Esophagus muscularis mucosa (tissue), 4 donors: ENCODE measurements at regions not wholly inside any gene's neighbourhood (a gene's known extent, or its start where the extent isn't known, plus 50 kb on each side); places are given as distances from the start of the nearest gene placed in this dataset.

Experiments used
- DNase-seq: peaks from one replicate; pipeline ENCODE4 v3.0.0-alpha.2; 2017; ENCODE audit errors: extremely low spot score
- H3K27ac ChIP-seq, 4 donors: fragments of 200-600 bp; sonication (generic); replicated peaks in 1 of 4; 1 replicate in 3 of 4; 2 replicates in 1 of 4; pipeline ENCODE4 v1.5.1; 2016 to 2019; ENCODE audit warnings: mild to moderate bottlenecking in 1 of 4
- H3K27me3 ChIP-seq, 4 donors: fragments of 200-600 bp; sonication (generic); one replicate each; pipeline versions ENCODE4 v1.5.1 to v1.6.0; 2016 to 2019
- H3K36me3 ChIP-seq, 4 donors: fragments of 200-600 bp; sonication (generic); one replicate each; pipeline ENCODE4 v1.5.1; 2016 to 2019
- H3K4me1 ChIP-seq, 4 donors: fragments of 200-600 bp; sonication (generic); one replicate each; pipeline ENCODE4 v1.5.1; 2016 to 2019
- H3K4me3 ChIP-seq, 4 donors: fragments of 200-600 bp; sonication (generic); 1 replicate in 2 of 4; 2 replicates in 2 of 4; pipeline ENCODE4 v1.5.1; 2016 to 2019; ENCODE audit warnings: mild to moderate bottlenecking in 4 of 4, moderate library complexity in 1 of 4
- H3K9me3 ChIP-seq, 4 donors: fragments of 200-600 bp; sonication (generic); 1 replicate in 3 of 4; 2 replicates in 1 of 4; pipeline ENCODE4 v1.5.1; 2016 to 2019
- EP300 ChIP-seq: sonication (generic); formaldehyde crosslinking; IDR thresholded peaks from one replicate; pipeline ENCODE4 v1.6.1; 2017; ENCODE audit warnings: antibody characterized with exemption
- POLR2A ChIP-seq: fragments of 450-650 bp; IDR thresholded peaks from one replicate; pipeline ENCODE4 v1.6.1; 2017; ENCODE audit warnings: antibody characterized with exemption, moderate library complexity, mild to moderate bottlenecking, low read depth
- POLR2AphosphoS5 ChIP-seq, 2 donors: sonication (generic); formaldehyde crosslinking; IDR thresholded peaks; one replicate each; pipeline ENCODE4 v1.6.1; 2017; ENCODE audit warnings: antibody characterized with exemption in 2 of 2
- WGBS: methylation state at CpG from one replicate; pipeline ENCODE4 v1.1.5; 2018; 5-methylcytosine and 5-hydroxymethylcytosine counted together
- intact Hi-C: fragments of 100-400 bp; cut with DNase I; formaldehyde crosslinking; loops from one replicate; pipeline ENCODE4 v1.15.1; 2023
- TF ChIP-seq, protein P1 (sequence below), 3 experiments: fragments of 200-600 bp in 2 of 3; fragments of 450-650 bp in 1 of 3; sonication (generic) in 2 of 3; IDR thresholded peaks; one replicate each; pipeline ENCODE4 v1.5.1; 2017 to 2019; ENCODE audit warnings: antibody characterized with exemption in 3 of 3, mild to moderate bottlenecking in 2 of 3, moderate library complexity in 1 of 3

DNA sequence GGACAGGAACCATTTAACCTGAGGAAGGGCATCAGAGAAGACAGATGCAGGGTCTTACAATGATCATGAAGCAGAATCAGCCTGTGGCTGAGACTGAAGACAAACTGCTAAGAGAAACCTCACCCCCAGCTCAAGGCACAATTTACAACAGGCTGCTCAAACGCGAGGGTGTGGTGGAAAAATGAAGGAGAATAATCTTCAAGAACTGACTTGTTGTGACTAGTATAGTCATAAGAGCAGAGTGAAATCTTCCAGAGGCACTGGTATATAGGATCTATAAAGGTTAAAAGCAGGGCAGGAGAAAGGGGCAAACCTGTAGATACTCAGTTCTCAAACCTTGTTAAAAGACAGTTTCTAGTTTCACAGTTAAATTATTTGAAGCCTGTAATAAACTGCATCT is 1155.8 kb upstream of the TMEFF2 start:
- Histone ChIP-seq H3K9me3 (no peaks in the 10 kb centered on the region), H3K27me3 (no peaks in the 10 kb centered on the region), H3K4me1 (no peaks in the 10 kb centered on the region), H3K27ac (no peak overlapping the region), H3K4me3 (no peak overlapping the region), H3K36me3 (no peaks in the 10 kb centered on the region)
- no peak for DNase-seq
- TF ChIP-seq, protein P1, sequence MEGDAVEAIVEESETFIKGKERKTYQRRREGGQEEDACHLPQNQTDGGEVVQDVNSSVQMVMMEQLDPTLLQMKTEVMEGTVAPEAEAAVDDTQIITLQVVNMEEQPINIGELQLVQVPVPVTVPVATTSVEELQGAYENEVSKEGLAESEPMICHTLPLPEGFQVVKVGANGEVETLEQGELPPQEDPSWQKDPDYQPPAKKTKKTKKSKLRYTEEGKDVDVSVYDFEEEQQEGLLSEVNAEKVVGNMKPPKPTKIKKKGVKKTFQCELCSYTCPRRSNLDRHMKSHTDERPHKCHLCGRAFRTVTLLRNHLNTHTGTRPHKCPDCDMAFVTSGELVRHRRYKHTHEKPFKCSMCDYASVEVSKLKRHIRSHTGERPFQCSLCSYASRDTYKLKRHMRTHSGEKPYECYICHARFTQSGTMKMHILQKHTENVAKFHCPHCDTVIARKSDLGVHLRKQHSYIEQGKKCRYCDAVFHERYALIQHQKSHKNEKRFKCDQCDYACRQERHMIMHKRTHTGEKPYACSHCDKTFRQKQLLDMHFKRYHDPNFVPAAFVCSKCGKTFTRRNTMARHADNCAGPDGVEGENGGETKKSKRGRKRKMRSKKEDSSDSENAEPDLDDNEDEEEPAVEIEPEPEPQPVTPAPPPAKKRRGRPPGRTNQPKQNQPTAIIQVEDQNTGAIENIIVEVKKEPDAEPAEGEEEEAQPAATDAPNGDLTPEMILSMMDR (IDR thresholded peaks at IDR 0.05), result no peak
- TF ChIP-seq EP300 (no peak), POLR2A (no peak), POLR2AphosphoS5 (IDR thresholded peaks at IDR 0.05) (no peak)
- intact Hi-C loops, result no loop called here
- WGBS, result 83% methylated on average over 2 of the region's 2 CpGs

DNA sequence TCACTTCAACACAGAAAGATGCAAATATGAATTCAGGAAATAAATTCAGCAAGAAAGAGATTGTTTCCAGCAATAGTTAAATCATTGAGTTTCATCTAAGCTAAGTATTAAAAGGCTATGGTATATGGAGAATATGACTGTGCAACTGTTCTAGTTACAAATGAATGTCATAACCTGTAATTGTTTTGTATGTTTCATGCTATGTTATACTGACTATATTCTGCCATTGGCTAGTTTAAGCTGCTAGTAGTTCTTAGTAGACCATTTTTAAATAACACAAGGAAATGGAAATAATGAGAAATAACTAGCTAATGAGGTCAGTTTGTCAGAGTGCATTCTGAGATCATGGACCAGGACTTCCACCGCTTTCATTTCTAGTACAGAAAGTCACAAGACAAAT is 1154.9 kb upstream of the TMEFF2 start:
- no peak for DNase-seq
- Histone ChIP-seq H3K4me1 (no peaks in the 10 kb centered on the region), H3K36me3 (no peaks in the 10 kb centered on the region), H3K27ac (no peak overlapping the region), H3K9me3 (no peaks in the 10 kb centered on the region), H3K4me3 (no peak overlapping the region), H3K27me3 (no peaks in the 10 kb centered on the region)
- 74% methylated on average over 1 of the region's 1 CpG for WGBS
- TF ChIP-seq, protein P1 (IDR thresholded peaks at IDR 0.05), result no peak
- TF ChIP-seq POLR2A (no peak), POLR2AphosphoS5 (IDR thresholded peaks at IDR 0.05) (no peak), EP300 (no peak)
- intact Hi-C loops, result no loop called here

DNA sequence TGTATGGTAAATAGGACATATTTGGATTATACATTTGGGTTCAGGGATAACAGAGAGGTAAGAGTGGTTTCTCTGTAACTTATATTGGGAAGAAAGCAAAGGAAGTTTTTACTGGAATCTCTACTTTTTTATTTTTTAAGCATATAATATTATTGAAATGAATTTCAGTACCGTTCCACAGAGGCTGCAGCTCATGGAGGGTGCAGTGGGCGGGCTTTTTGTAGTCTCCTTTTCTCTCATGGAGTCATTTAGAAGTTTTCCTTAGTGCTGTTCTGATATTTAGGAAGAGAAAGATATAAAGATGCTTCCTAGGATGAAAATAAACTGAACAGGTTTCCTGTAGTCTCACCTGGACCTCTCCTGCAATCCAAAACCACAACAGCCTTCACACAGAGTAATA is 1153.3 kb upstream of the TMEFF2 start:
- peak overlapping the region; percentile 17 to 49 (median 32) for H3K4me3 ChIP-seq
- intact Hi-C loops, result no loop called here
- no peaks in the 10 kb centered on the region for H3K36me3 ChIP-seq
- no peak for DNase-seq
- TF ChIP-seq, protein P1 (IDR thresholded peaks at IDR 0.05), result no peak
- TF ChIP-seq POLR2A (no peak), POLR2AphosphoS5 (IDR thresholded peaks at IDR 0.05) (no peak), EP300 (no peak)
- H3K9me3 ChIP-seq, result no peaks in the 10 kb centered on the region
- no peak overlapping the region for H3K27ac ChIP-seq
- H3K27me3 ChIP-seq, result no peaks in the 10 kb centered on the region
- 76% methylated on average over 2 of the region's 2 CpGs for WGBS
- H3K4me1 ChIP-seq, result no peaks in the 10 kb centered on the region

DNA sequence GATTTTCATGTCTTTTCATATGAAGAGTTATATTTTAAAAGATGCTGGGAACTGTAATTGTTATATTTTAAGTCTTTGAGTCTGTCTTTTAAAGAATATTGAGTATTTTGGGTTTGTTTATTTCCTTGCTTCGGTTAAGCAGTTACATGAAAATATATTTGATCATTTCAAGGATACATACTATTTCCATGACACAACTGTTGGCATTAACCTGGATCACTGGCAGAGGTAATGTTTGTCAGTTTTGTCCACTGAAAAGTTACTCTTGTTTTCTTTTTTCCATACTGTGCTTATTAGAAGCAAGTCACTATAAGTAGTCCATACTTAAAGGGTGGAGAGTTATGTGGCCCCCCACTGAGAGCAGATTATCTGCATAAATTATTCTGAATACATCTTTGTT is 1142.0 kb upstream of the TMEFF2 start:
- H3K27ac ChIP-seq, result no peak overlapping the region
- H3K27me3 ChIP-seq, result no peaks in the 10 kb centered on the region
- TF ChIP-seq, protein P1 (IDR thresholded peaks at IDR 0.05), result no peak
- TF ChIP-seq POLR2A (no peak), EP300 (no peak), POLR2AphosphoS5 (IDR thresholded peaks at IDR 0.05) (no peak)
- DNase-seq, result no peak
- H3K36me3 ChIP-seq, result no peaks in the 10 kb centered on the region
- no peaks in the 10 kb centered on the region for H3K9me3 ChIP-seq
- WGBS, result 65% methylated on average over 1 of the region's 1 CpG
- H3K4me1 ChIP-seq, result no peaks in the 10 kb centered on the region
- H3K4me3 ChIP-seq, result no peak overlapping the region
- intact Hi-C loops, result no loop called here

DNA sequence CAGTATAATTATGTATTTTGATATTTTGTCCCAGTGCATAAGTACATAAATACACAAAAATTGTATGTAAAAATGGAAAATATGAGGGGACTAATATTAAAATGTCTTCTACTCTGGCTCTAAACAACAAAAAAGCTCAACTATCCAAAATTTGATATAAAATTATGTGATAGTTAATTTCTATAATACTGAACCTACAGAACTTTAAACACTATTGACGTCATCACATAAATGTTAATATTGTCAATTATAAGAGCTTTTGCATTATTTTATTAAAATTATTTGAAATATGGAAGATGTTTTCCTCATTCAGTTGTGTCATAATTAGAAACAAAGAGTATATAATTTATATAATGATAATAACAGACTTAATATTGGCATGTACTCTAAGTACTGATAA is 1139.7 kb upstream of the TMEFF2 start:
- Histone ChIP-seq H3K27me3 (no peaks in the 10 kb centered on the region), H3K4me1 (no peaks in the 10 kb centered on the region), H3K9me3 (no peaks in the 10 kb centered on the region), H3K27ac (no peak overlapping the region), H3K36me3 (no peaks in the 10 kb centered on the region), H3K4me3 (no peak overlapping the region)
- DNase-seq, result no peak
- TF ChIP-seq, protein P1 (IDR thresholded peaks at IDR 0.05), result no peak
- TF ChIP-seq EP300 (no peak), POLR2AphosphoS5 (IDR thresholded peaks at IDR 0.05) (no peak), POLR2A (no peak)
- intact Hi-C loops, result no loop called here
- 89% methylated on average over 1 of the region's 1 CpG for WGBS
